A549 (cell line): ENCODE measurements at regions not wholly inside any gene's neighbourhood (a gene's known extent, or its start where the extent isn't known, plus 50 kb on each side); places are given as distances from the start of the nearest gene placed in this dataset.

Experiments
- ATAC-seq, 2 experiments: fragments of 200-7000 bp in 1 of 2; fragments of >200 bp in 1 of 2; cut with Nextera tagmentation in 1 of 2; cut with Tn5 transposase in 1 of 2; 3 replicates each; pipeline versions ENCODE4 v1.8.0 to v1.9.1; 2018 to 2020; ENCODE audit warnings: mild to moderate bottlenecking in 1 of 2, moderate library complexity in 1 of 2
- CTCF ChIA-PET: fragments of 300-600 bp; sonication (Branson Sonifier 250); formaldehyde crosslinking; extraction: SDS; loops from one replicate; lab custom pipeline; 2021; ENCODE audit warnings: antibody characterized with exemption, inconsistent platforms; lab: Yijun Ruan, JAX
- POLR2A ChIA-PET: fragments of 350-600 bp; formaldehyde crosslinking; extraction: SDS; loops from one replicate; lab custom pipeline; 2021; ENCODE audit warnings: antibody characterized with exemption, inconsistent platforms; lab: Yijun Ruan, JAX
- DNase-seq, 2 experiments: peaks; one replicate each; pipeline versions ENCODE4 v3.0.0 to v3.0.0-alpha.2; 2011 to 2016; ENCODE audit warnings: low read depth in 1 of 2, low spot score in 1 of 2
- FAIRE-seq: peaks from 2 replicates; lab custom pipeline; 2011; peaks lifted over from hg19 to GRCh38; lab: Jason Lieb, UNC
- H3K27ac ChIP-seq, 2 experiments: fragments of >200 bp; sonication (Bioruptor Twin); formaldehyde crosslinking; 3 replicates each; pipeline ENCODE4 v1.5.1; 2016 to 2017
- H3K4me1 ChIP-seq: fragments of >200 bp; sonication (Bioruptor Twin); formaldehyde crosslinking; 3 replicates; pipeline ENCODE4 v1.6.1; 2016
- H3K4me2 ChIP-seq: fragments of >200 bp; sonication (Bioruptor Twin); formaldehyde crosslinking; 3 replicates; pipeline ENCODE4 v1.6.1; 2016
- H3K4me3 ChIP-seq: fragments of >200 bp; sonication (Bioruptor Twin); formaldehyde crosslinking; 3 replicates; pipeline ENCODE4 v1.5.1; 2016
- H3K9me3 ChIP-seq: fragments of >200 bp; sonication (Bioruptor Twin); formaldehyde crosslinking; 3 replicates; pipeline ENCODE4 v1.6.1; 2016
- ATOH8 ChIP-seq: fragments of 250-450 bp; sonication (Bioruptor Pico); IDR thresholded peaks from 2 replicates; pipeline ENCODE4 v1.5.0; 2020; ENCODE audit warnings: low read depth, mild to moderate bottlenecking, moderate library complexity
- BCL3 ChIP-seq: fragments of >200 bp; sonication (Bioruptor Twin); formaldehyde crosslinking; IDR thresholded peaks from 3 replicates; pipeline ENCODE4 v1.6.1; 2016
- CTCF ChIP-seq: fragments of >200 bp; sonication (Bioruptor Twin); formaldehyde crosslinking; IDR thresholded peaks from 3 replicates; pipeline ENCODE4 v1.5.1; 2016
- EHF ChIP-seq: fragments of 250-450 bp; sonication (Bioruptor Pico); IDR thresholded peaks from 2 replicates; pipeline ENCODE4 v1.5.0; 2020; ENCODE audit warnings: mild to moderate bottlenecking
- ELK1 ChIP-seq: fragments of 150-350 bp; IDR thresholded peaks from 2 replicates; pipeline ENCODE4 v1.6.1; 2014; ENCODE audit warnings: low read depth, mild to moderate bottlenecking, low read length
- EP300 ChIP-seq, 2 experiments: fragments of >200 bp; sonication (Bioruptor Twin); formaldehyde crosslinking; IDR thresholded peaks; 2 replicates in 1 of 2; 3 replicates in 1 of 2; pipeline ENCODE4 v1.6.1; 2016 to 2017
- FOSB ChIP-seq: fragments of 250-450 bp; sonication (Bioruptor Pico); IDR thresholded peaks from 2 replicates; pipeline ENCODE4 v1.5.0; 2020; ENCODE audit warnings: mild to moderate bottlenecking, moderate library complexity
- FOXS1 ChIP-seq: fragments of 250-450 bp; sonication (Bioruptor Pico); IDR thresholded peaks from 2 replicates; pipeline ENCODE4 v1.5.0; 2020; ENCODE audit warnings: mild to moderate bottlenecking, moderate library complexity
- HDAC2 ChIP-seq: fragments of 200-600 bp; sonication (generic); IDR thresholded peaks from 2 replicates; pipeline ENCODE4 v1.6.1; 2016
- HES2 ChIP-seq: fragments of >200 bp; sonication (Bioruptor Twin); formaldehyde crosslinking; IDR thresholded peaks from 2 replicates; pipeline ENCODE4 v1.6.1; 2016
- HOXB13 ChIP-seq: fragments of 250-450 bp; sonication (Bioruptor Pico); IDR thresholded peaks from 2 replicates; pipeline ENCODE4 v1.5.0; 2020; ENCODE audit warnings: low read depth, mild to moderate bottlenecking, moderate library complexity
- HOXB5 ChIP-seq: fragments of 250-450 bp; sonication (Bioruptor Pico); IDR thresholded peaks from 2 replicates; pipeline ENCODE4 v1.5.0; 2020; ENCODE audit warnings: mild to moderate bottlenecking, moderate library complexity
- JUN ChIP-seq, 2 experiments: fragments of >200 bp; sonication (Bioruptor Twin); formaldehyde crosslinking; IDR thresholded peaks; 2 replicates in 1 of 2; 3 replicates in 1 of 2; pipeline ENCODE4 v1.6.1; 2016 to 2017
- JUNB ChIP-seq: fragments of >200 bp; sonication (Bioruptor Twin); formaldehyde crosslinking; IDR thresholded peaks from 2 replicates; pipeline ENCODE4 v1.6.1; 2016
- MYC ChIP-seq: IDR thresholded peaks from 2 replicates; pipeline ENCODE4 v1.6.1; 2012; ENCODE audit warnings: mild to moderate bottlenecking, inconsistent platforms, low read length, improper control_type of control experiment, borderline replicate concordance
- NPAS2 ChIP-seq: fragments of 250-450 bp; sonication (Bioruptor Pico); IDR thresholded peaks from 2 replicates; pipeline ENCODE4 v1.8.0; 2022; ENCODE audit warnings: mild to moderate bottlenecking, moderate library complexity, borderline replicate concordance
- NR3C1 ChIP-seq: fragments of >200 bp; sonication (Bioruptor Twin); formaldehyde crosslinking; IDR thresholded peaks from 3 replicates; pipeline ENCODE4 v1.6.1; 2017
- POLR2A ChIP-seq: IDR thresholded peaks from 2 replicates; pipeline ENCODE4 v1.6.1; 2012; ENCODE audit warnings: mild to moderate bottlenecking, low read length
- RCOR1 ChIP-seq: fragments of 150-350 bp; IDR thresholded peaks from 2 replicates; pipeline ENCODE4 v1.6.1; 2014; ENCODE audit warnings: antibody characterized with exemption, low read length, low read depth
- REST ChIP-seq: fragments of 200-600 bp; sonication (generic); IDR thresholded peaks from 2 replicates; pipeline ENCODE4 v1.6.1; 2016; ENCODE audit warnings: antibody characterized with exemption, mild to moderate bottlenecking, moderate library complexity
- RFX5 ChIP-seq: fragments of 450-650 bp; IDR thresholded peaks from 2 replicates; pipeline ENCODE4 v1.7.1; 2014; ENCODE audit warnings: antibody characterized with exemption, mild to moderate bottlenecking, moderate library complexity
- RNF2 ChIP-seq: fragments of 200-600 bp; sonication (generic); IDR thresholded peaks from 2 replicates; pipeline ENCODE4 v1.6.1; 2016; ENCODE audit warnings: low read depth, mild to moderate bottlenecking, antibody characterized with exemption, moderate library complexity, borderline replicate concordance
- SREBF2 ChIP-seq: fragments of 450-650 bp; IDR thresholded peaks from 2 replicates; pipeline ENCODE4 v1.6.1; 2014; ENCODE audit warnings: mild to moderate bottlenecking, moderate library complexity
- TFCP2L1 ChIP-seq: fragments of 250-450 bp; sonication (Bioruptor Pico); IDR thresholded peaks from 2 replicates; pipeline ENCODE4 v1.5.0; 2021; ENCODE audit warnings: mild to moderate bottlenecking
- TP53 ChIP-seq: fragments of 250-450 bp; sonication (Bioruptor Pico); IDR thresholded peaks from 2 replicates; pipeline ENCODE4 v1.5.0; 2021; ENCODE audit warnings: mild to moderate bottlenecking, moderate library complexity
- USF2 ChIP-seq: fragments of 450-650 bp; IDR thresholded peaks from 2 replicates; pipeline ENCODE4 v1.6.1; 2014; ENCODE audit warnings: antibody characterized with exemption
- ZNF302 ChIP-seq: fragments of 250-450 bp; sonication (Bioruptor Pico); IDR thresholded peaks from 2 replicates; pipeline ENCODE4 v1.9.0; 2021; ENCODE audit warnings: inconsistent platforms, mild to moderate bottlenecking, moderate library complexity
- ZSCAN20 ChIP-seq: fragments of 250-450 bp; sonication (Bioruptor Pico); IDR thresholded peaks from 2 replicates; pipeline ENCODE4 v1.8.0; 2022; ENCODE audit warnings: mild to moderate bottlenecking, moderate library complexity
- WGBS: methylation state at CpG from one replicate; pipeline ENCODE4 v1.1.6; 2017; ENCODE audit errors: missing lambda C conversion rate; 5-methylcytosine and 5-hydroxymethylcytosine counted together

GRCh38 chr17:13869331-13869940, 199.9 kb upstream of the COX10 start (continued):
- TF ChIP-seq ELK1: no peak
- no peak for TF ChIP-seq JUN (IDR thresholded peaks at IDR 0.05)
- TF ChIP-seq NR3C1: no peak

GRCh38 chr17:13871261-13871660, 198.0 kb upstream of the COX10 start:
- FAIRE-seq: no peak
- CTCF ChIA-PET: no interaction called here
- TF ChIP-seq FOSB (CRISPR knock-in tag) (no peak), RFX5 (no peak), HDAC2 (no peak), EHF (CRISPR knock-in tag) (no peak), TFCP2L1 (CRISPR knock-in tag) (no peak), POLR2A (no peak), BCL3 (no peak), CTCF (no peak), ZSCAN20 (CRISPR knock-in tag) (no peak), MYC (no peak), REST (no peak), ZNF302 (CRISPR knock-in tag) (no peak), HES2 (no peak), EP300 (IDR thresholded peaks at IDR 0.05) (no peak)
- TF ChIP-seq, all 56 proteins: peak for 0

GRCh38 chr17:13874134-13874533, 195.2 kb upstream of the COX10 start:
- 16% methylated on average over 3 of the region's 3 CpGs for WGBS
- POLR2A ChIA-PET: no interaction called here
- CTCF ChIA-PET: interaction anchor here (0.9 kb wide), 1 partner anchor 10 kb away, joined by 3 read pairs; no protein-coding TSS in a partner anchor
- TF ChIP-seq HOXB13 (CRISPR knock-in tag): no peak
- no peak for TF ChIP-seq MYC
- TF ChIP-seq SREBF2: no peak
- no peak for TF ChIP-seq ATOH8 (CRISPR knock-in tag)
- TF ChIP-seq FOXS1 (CRISPR knock-in tag): no peak
- TF ChIP-seq TP53 (CRISPR knock-in tag): no peak
- TF ChIP-seq USF2: no peak
- TF ChIP-seq JUNB: no peak
- TF ChIP-seq NPAS2: no peak
- TF ChIP-seq RCOR1: no peak
- TF ChIP-seq RNF2: no peak
- no peak for TF ChIP-seq HOXB5 (CRISPR knock-in tag)

More at GRCh38 chr17:13871261-13871660, 198.0 kb upstream of the COX10 start:
- 18% methylated on average over 4 of the region's 4 CpGs for WGBS
- POLR2A ChIA-PET: no interaction called here
- H3K4me1 ChIP-seq: no peaks in the 10 kb centered on the region
- H3K9me3 ChIP-seq: peaks cover 8% of the 10 kb centered on the region; the same call in 2 of the 3 replicates
- H3K4me2 ChIP-seq: no peak overlapping the region
- ATAC-seq (no peak), DNase-seq (no peak)
- H3K27ac ChIP-seq: no peak overlapping the region
- H3K4me3 ChIP-seq: no peak overlapping the region

More at GRCh38 chr17:13874134-13874533, 195.2 kb upstream of the COX10 start:
- Histone ChIP-seq H3K27ac (no peak overlapping the region), H3K4me2 (no peak overlapping the region), H3K4me3 (no peak overlapping the region), H3K9me3 (no peaks in the 10 kb centered on the region; the same call in 2 of the 3 replicates), H3K4me1 (no peaks in the 10 kb centered on the region)
- ATAC-seq: no peak
- no peak for FAIRE-seq
- DNase-seq: no peak
